ENCODE measurements at regions not wholly inside any gene's neighbourhood (a gene's known extent, or its start where the extent isn't known, plus 50 kb on each side); places are given as distances from the start of the nearest gene placed in this dataset.
"Not testable (repeated sequence)": the region's sequence is repeated elsewhere in the genome, so short reads cannot be mapped to it uniquely, and the experiment has no call there.

- no peak for DNase-seq
Measured at GRCh38 chr10:34957531-34957930, 132.6 kb downstream of the CUL2 start.

- no peak for DNase-seq
Measured at GRCh38 chr10:34956756-34957155, 133.4 kb downstream of the CUL2 start.

- DNase-seq = no peak
Measured at GRCh38 chr10:34955391-34955790, 134.8 kb downstream of the CUL2 start.

GRCh38 chr10:34954142-34954541 is 136.0 kb downstream of the CUL2 start:
- DNase-seq = no peak

- not testable (repeated sequence) for DNase-seq
Measured at GRCh38 chr10:34951263-34951887, 136.3 kb upstream of the PARD3 start.

- DNase-seq = not testable (repeated sequence)
Measured at GRCh38 chr10:34945951-34946522, 130.9 kb upstream of the PARD3 start.

- no peak for DNase-seq
Measured at GRCh38 chr10:34941471-34942357, 126.6 kb upstream of the PARD3 start.

GRCh38 chr10:34940436-34940835 is 125.3 kb upstream of the PARD3 start:
- DNase-seq = no peak

- no peak for DNase-seq
Measured at GRCh38 chr10:34938399-34938670, 123.2 kb upstream of the PARD3 start.

- not testable (repeated sequence) for DNase-seq
Measured at GRCh38 chr10:34937643-34938398, 122.7 kb upstream of the PARD3 start.

- no peak for DNase-seq
Measured at GRCh38 chr10:34936061-34936460, 121.0 kb upstream of the PARD3 start.

GRCh38 chr10:34933676-34934075 is 118.6 kb upstream of the PARD3 start:
- no peak for DNase-seq

GRCh38 chr10:34932235-34932634 is 117.1 kb upstream of the PARD3 start:
- no peak for DNase-seq

- no peak for DNase-seq
Measured at GRCh38 chr10:34931216-34931615, 116.1 kb upstream of the PARD3 start.

- DNase-seq = no peak
Measured at GRCh38 chr10:34922138-34922537, 107.0 kb upstream of the PARD3 start.

GRCh38 chr10:34920578-34920977 is 105.5 kb upstream of the PARD3 start:
- DNase-seq = no peak

GRCh38 chr10:34918776-34919315 is 103.8 kb upstream of the PARD3 start:
- no peak for DNase-seq

GRCh38 chr10:34918060-34918775 is 103.1 kb upstream of the PARD3 start:
- no peak for DNase-seq

GRCh38 chr10:34916314-34916713 is 101.2 kb upstream of the PARD3 start:
- peak; percentile 5 for DNase-seq

GRCh38 chr10:34912771-34913170 is 97.7 kb upstream of the PARD3 start:
- DNase-seq = no peak

GRCh38 chr10:34911661-34912205 is 96.6 kb upstream of the PARD3 start:
- no peak for DNase-seq

GRCh38 chr10:34908481-34908880 is 93.4 kb upstream of the PARD3 start:
- no peak for DNase-seq
